VCaP (cell line): ENCODE measurements at regions not wholly inside any gene's neighbourhood (a gene's known extent, or its start where the extent isn't known, plus 50 kb on each side); places are given as distances from the start of the nearest gene placed in this dataset.

Experiments
- H3K27ac ChIP-seq: fragments of 450-650 bp; 2 replicates; pipeline ENCODE4 v1.5.1; 2017
- TF ChIP-seq, protein P1 (sequence below): fragments of 450-650 bp; conservative IDR thresholded peaks from 2 replicates; pipeline ENCODE4 v1.5.1; 2017; ENCODE audit warnings: mild to moderate bottlenecking, moderate library complexity

DNA sequence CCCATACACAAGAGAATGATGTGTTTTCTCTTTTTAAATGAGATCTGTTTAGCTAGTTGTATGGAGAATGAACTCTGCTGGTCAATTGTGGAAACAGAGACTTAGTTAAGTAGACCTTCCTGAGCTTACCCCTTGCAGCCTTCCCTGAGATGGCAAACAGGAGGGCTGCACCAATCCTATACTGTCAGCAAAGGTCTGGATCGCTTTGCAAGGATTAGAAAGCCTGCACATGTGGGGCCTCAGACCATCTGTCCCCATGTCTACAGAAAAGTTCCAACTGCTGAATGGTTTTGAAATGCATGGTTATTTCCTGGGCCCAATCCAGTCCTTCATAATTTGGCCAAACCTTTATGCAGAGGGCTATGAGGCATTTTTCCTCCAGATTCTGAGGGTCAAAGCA, 183.9 kb upstream of the SLC10A2 start:
- TF ChIP-seq, protein P1, sequence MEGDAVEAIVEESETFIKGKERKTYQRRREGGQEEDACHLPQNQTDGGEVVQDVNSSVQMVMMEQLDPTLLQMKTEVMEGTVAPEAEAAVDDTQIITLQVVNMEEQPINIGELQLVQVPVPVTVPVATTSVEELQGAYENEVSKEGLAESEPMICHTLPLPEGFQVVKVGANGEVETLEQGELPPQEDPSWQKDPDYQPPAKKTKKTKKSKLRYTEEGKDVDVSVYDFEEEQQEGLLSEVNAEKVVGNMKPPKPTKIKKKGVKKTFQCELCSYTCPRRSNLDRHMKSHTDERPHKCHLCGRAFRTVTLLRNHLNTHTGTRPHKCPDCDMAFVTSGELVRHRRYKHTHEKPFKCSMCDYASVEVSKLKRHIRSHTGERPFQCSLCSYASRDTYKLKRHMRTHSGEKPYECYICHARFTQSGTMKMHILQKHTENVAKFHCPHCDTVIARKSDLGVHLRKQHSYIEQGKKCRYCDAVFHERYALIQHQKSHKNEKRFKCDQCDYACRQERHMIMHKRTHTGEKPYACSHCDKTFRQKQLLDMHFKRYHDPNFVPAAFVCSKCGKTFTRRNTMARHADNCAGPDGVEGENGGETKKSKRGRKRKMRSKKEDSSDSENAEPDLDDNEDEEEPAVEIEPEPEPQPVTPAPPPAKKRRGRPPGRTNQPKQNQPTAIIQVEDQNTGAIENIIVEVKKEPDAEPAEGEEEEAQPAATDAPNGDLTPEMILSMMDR = no peak

GRCh38 chr13:103246581-103247200, 180.5 kb upstream of the SLC10A2 start:
- TF ChIP-seq, protein P1 = no peak
- no peak overlapping the region for H3K27ac ChIP-seq

More for the DNA sequence above, 183.9 kb upstream of the SLC10A2 start:
- no peak overlapping the region for H3K27ac ChIP-seq

DNA sequence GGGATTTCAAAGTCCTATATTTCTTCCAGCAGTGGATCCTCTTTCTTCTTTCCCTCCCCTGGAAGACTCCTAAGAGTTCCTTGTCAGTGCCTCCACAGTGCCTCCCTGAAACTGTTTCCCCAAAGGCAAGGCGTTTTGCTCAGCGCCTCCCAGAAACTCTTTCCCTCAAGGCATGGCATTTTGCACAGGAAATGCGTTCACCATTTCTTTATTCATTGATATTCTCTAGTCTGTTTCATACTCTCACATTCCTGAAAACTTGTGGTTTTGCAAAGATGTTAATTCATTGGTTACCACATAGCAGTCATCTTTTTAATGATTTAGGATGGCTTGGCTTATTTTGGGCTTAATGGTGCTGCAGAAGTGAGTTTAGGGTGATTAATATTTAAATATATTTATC, 177.3 kb upstream of the SLC10A2 start:
- no peak overlapping the region for H3K27ac ChIP-seq
- TF ChIP-seq, protein P1 = no peak

DNA sequence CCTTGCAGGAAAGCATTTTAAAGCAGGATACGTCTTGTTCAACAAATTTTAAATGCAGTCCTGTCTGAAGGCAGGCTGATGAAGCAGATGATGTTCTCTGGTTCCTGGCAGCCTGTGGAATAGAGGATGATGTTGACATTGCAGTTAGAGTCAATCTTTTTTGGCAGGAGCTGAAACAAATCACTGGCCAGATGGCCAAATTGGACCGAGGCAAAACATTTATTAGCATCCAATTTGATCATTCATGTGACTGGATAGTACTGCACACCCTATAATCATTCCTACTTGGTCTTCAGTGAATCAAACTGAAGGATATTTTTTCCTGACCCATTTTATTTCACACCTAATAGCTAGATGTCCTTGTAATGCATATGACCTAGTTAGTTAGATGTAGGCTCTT, 172.2 kb upstream of the SLC10A2 start:
- TF ChIP-seq, protein P1 = no peak
- no peak overlapping the region for H3K27ac ChIP-seq

DNA sequence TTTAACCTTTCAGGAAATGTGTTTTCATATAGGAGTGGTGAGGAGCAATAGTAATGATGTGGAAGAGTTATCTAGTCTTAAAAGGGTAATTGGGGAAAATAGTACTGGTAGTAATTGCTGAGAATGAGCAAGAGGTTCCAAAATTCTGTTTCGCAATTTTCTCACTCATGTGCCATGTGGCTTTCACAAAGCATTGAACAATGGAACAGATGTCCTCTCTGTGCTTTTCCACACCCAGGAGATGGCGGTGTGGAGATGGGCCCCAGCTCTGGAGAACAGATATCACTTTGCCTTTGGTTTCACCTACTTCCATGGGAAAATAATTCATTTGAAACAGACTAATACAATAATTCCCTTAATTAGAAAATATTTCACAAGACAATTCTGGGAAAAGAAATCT, 170.0 kb upstream of the SLC10A2 start:
- H3K27ac ChIP-seq = no peak overlapping the region
- TF ChIP-seq, protein P1 = no peak; the same call in 1 of the 2 replicates

DNA sequence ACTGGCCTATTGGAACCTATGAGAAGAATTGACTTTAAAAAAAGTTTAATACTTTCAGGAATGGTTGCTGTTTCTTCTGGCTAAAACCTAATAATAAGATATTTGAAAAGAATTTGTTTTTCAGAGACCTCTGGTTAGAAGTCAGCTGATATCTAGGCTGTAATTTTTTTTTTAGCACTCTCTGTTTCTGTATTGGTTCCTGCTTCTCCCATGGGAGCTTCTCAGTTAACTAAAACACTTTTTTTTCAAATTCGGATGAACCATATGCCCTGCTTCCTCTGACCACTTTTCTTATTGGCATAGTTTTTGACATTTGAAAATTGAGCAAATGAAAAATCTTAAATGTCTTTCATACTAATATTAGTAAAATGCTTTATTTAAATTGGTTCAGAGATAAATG, 163.5 kb upstream of the SLC10A2 start:
- TF ChIP-seq, protein P1 = no peak

DNA sequence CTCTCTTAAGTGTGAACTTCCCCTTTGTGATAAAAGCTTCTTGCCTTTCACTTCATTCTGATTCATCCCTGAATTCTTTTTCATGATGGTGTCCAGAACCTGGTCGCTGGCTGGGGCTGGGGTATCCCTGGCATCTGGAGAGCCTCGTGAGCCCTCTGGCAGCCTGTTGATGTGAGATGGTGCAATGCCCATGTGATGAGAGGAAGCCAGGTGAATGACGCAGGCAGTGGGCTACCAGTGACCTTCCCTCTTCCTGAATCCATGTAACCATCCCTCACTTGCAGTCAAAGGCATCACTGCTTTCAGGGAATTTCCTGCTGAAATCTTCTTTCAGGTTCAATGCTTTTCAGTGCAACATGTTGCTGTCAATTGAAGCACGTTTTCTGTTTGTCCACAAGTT, 158.6 kb upstream of the SLC10A2 start:
- TF ChIP-seq, protein P1 = no peak
- H3K27ac ChIP-seq = no peak overlapping the region

More for the DNA sequence above, 163.5 kb upstream of the SLC10A2 start:
- H3K27ac ChIP-seq = no peak overlapping the region
